Lower leg skin (tissue), 4 donors: ENCODE measurements at regions not wholly inside any gene's neighbourhood (a gene's known extent, or its start where the extent isn't known, plus 50 kb on each side); places are given as distances from the start of the nearest gene placed in this dataset.

Source experiments
- DNase-seq, 2 donors: peaks; one replicate each; pipeline ENCODE4 v3.0.0-alpha.2; 2019; ENCODE audit warnings: low spot score in 2 of 2
- H3K4me3 ChIP-seq: fragments of 200-600 bp; sonication (generic); 2 replicates; pipeline ENCODE4 v1.5.1; 2017; ENCODE audit warnings: mild to moderate bottlenecking, low read depth; ENCODE audit not compliant: poor library complexity, severe bottlenecking
- POLR2A ChIP-seq, 2 donors: fragments of 450-650 bp; IDR thresholded peaks; one replicate each; pipeline ENCODE4 v1.6.1; 2016 to 2017; ENCODE audit warnings: antibody characterized with exemption in 2 of 2, mild to moderate bottlenecking in 1 of 2, moderate library complexity in 1 of 2
- WGBS, 2 donors: methylation state at CpG; one replicate each; pipeline ENCODE4 v1.1.5; 2018; 5-methylcytosine and 5-hydroxymethylcytosine counted together
- intact Hi-C: fragments of 100-400 bp; cut with DNase I; formaldehyde crosslinking; loops from one replicate; pipeline ENCODE4 v1.15.0; 2023; ENCODE audit warnings: low total_unique reads
- TF ChIP-seq, protein P1 (sequence below), 3 donors: fragments of 450-650 bp; IDR thresholded peaks; one replicate each; pipeline ENCODE4 v1.5.1; 2016; ENCODE audit warnings: antibody characterized with exemption in 3 of 3, mild to moderate bottlenecking in 3 of 3, moderate library complexity in 2 of 3

DNA sequence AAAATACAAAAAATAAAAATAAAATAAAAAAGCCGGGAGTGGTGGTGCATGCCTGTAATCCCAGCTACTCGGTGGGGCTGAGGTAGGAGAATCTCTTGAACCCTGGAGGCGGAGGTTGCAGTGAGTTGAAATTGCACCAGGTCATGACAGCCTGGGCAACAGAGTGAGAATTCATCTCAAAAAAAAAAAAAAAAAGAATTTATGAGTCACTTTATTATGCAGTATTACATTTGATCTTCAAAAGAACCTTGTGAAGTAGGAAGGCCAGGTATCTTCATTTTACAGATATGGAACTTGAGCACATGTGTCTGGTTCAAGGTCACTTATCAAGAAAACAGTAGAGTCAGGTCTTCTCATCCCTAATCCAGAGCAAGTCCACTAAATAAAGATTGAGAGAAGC is 459.4 kb upstream of the HNRNPA3 start:
- intact Hi-C loops = no loop called here
- H3K4me3 ChIP-seq = no peak overlapping the region
- TF ChIP-seq, protein P1, sequence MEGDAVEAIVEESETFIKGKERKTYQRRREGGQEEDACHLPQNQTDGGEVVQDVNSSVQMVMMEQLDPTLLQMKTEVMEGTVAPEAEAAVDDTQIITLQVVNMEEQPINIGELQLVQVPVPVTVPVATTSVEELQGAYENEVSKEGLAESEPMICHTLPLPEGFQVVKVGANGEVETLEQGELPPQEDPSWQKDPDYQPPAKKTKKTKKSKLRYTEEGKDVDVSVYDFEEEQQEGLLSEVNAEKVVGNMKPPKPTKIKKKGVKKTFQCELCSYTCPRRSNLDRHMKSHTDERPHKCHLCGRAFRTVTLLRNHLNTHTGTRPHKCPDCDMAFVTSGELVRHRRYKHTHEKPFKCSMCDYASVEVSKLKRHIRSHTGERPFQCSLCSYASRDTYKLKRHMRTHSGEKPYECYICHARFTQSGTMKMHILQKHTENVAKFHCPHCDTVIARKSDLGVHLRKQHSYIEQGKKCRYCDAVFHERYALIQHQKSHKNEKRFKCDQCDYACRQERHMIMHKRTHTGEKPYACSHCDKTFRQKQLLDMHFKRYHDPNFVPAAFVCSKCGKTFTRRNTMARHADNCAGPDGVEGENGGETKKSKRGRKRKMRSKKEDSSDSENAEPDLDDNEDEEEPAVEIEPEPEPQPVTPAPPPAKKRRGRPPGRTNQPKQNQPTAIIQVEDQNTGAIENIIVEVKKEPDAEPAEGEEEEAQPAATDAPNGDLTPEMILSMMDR (IDR thresholded peaks at IDR 0.05) = no peak
- no peak for TF ChIP-seq POLR2A (IDR thresholded peaks at IDR 0.05)
- DNase-seq = no peak
- 78 to 79% methylated on average over 3 of the region's 3 CpGs for WGBS, 2 donors

DNA sequence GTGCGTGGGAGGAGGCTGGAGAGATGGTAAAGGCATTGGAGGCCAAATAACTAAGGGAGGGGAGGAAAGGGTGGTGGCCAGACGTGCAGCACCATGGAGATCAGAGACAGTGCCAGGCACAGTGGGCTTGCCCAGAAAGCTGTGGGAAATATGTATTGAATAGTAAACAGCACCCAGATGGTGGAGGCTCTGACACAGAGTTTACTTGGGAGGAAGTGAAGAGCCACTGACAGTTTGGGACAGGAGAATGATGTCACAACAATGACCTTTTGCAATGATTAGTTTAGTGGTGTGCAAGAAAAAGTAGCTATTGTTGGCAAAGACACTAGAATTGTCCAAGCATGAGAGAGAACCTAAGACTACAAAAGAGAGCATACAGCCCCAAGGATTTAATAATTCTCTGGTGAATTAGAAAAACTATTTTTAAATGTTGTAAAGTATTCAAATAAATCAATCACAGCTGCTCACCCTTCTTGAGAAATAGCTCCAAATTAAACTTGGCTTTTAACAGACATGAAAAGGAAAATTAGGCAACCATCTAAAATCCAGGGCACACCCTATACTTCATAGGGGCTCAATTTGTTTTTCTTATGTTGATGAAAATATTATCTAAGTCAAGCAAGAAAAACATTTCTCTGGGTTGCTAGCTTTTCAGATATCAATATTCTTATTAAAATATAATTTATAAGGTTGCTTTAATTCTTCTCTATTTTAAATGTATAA is 458.7 kb upstream of the HNRNPA3 start:
- WGBS, 2 donors = 26 to 36% methylated on average over 2 of the region's 2 CpGs
- intact Hi-C loops = no loop called here
- H3K4me3 ChIP-seq = no peak overlapping the region
- TF ChIP-seq, protein P1 (IDR thresholded peaks at IDR 0.05) = no peak
- TF ChIP-seq POLR2A (IDR thresholded peaks at IDR 0.05) = no peak
- DNase-seq = peak; percentile 52 to 89

DNA sequence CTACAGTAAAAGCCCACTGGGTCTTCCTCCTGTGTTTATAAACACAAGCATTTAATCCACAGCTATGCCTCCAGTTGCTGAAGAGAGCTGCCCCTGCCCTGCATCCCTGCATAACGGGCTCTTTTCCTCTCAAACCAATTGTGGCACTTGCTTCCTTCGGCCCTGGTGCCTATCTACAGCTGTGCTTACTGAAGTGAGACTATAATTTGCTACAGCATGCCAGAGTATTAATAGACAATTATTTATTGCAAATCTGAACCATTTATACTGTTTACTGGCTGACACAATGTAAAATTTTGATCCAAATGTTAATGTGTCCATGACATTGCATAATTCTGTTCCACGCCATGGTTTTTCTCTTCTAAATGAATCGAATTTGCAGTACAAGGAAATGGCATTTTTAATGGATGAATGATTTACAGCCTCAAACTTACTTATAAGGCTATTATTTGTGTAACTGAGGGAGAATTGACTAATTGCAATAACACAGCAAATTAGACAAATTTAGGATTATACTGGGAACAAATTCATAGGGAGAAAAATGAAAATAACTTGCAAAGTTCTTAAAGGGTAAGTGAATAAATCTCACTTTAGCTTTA is 457.0 kb upstream of the HNRNPA3 start:
- no peak overlapping the region for H3K4me3 ChIP-seq
- 65 to 70% methylated on average over 4 of the region's 4 CpGs for WGBS, 2 donors
- TF ChIP-seq, protein P1 (IDR thresholded peaks at IDR 0.05) = no peak
- no peak for TF ChIP-seq POLR2A (IDR thresholded peaks at IDR 0.05)
- no peak for DNase-seq
- intact Hi-C loops = no loop called here

DNA sequence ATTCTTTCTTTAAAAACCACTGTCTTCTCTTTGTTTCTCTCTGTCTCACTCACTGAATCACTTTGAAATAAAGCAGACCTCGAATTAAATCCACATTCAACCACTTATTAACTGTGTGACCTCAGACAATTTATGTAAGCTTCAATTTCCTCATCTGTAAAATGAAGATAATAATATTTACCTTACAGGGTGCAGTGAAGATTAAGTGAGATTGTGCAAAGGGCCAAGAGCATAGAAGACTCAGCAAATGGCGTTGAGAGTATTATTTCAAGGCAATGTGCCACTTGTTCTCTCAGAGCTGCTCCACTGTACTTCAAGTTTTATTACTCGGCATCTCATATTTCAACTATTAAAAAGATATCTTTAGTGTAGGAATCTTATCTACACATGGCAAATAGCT is 454.2 kb upstream of the HNRNPA3 start:
- H3K4me3 ChIP-seq = no peak overlapping the region
- TF ChIP-seq, protein P1 (IDR thresholded peaks at IDR 0.05) = no peak
- no peak for TF ChIP-seq POLR2A (IDR thresholded peaks at IDR 0.05)
- intact Hi-C loops = no loop called here
- DNase-seq = no peak
- WGBS, 2 donors = 80 to 83% methylated on average over 3 of the region's 3 CpGs

DNA sequence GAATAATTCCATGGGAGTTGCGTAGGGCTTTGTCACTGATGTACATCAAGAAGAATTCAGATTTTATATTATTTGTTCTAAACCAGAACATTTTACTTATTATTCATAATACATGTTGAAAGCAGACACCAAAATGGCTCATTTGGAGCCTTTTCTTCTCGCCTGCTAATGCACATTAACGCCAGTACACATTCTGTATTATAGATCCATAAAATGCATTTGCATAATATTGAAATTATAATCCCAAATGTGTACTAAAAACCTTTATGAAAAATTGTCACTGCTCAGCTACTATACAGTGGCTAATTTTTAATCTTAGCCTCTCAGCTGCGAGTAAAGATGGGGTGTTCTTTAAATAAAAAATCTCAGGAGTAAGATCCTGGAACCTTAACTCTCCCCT is 452.2 kb upstream of the HNRNPA3 start:
- no peak for DNase-seq
- no peak for TF ChIP-seq POLR2A (IDR thresholded peaks at IDR 0.05)
- TF ChIP-seq, protein P1 (IDR thresholded peaks at IDR 0.05) = no peak
- intact Hi-C loops = no loop called here
- WGBS, 2 donors = 94 to 95% methylated on average over 4 of the region's 4 CpGs
- no peak overlapping the region for H3K4me3 ChIP-seq
